ENCODE measurements at regions not wholly inside any gene's neighbourhood (a gene's known extent, or its start where the extent isn't known, plus 50 kb on each side); places are given as distances from the start of the nearest gene placed in this dataset.

GRCh38 chr13:81406022-81406421 is 1065.1 kb upstream of the SPRY2 start:
- DNase-seq (ENCODE audit: low read depth, low spot score) (no peak), FAIRE-seq (no peak)
- no peaks in the 10 kb centered on the region for H3K9me3 ChIP-seq (replicated peaks; ENCODE audit: control insufficient read depth, insufficient read depth, low read length)
- H3K79me2 ChIP-seq (ENCODE audit: control insufficient read depth, insufficient read depth, low read length): no peaks in the 10 kb centered on the region
- ChIA-PET CTCF (no interaction called here), POLR2A (no interaction called here)
- no peak overlapping the region for H3K4me3 ChIP-seq (replicated peaks in 1 of 3; ENCODE audit: insufficient read depth in 1 of 3, low read depth in 1 of 3, low read length in 3 of 3)
- intact Hi-C loops (cut with micrococcal nuclease) (no loop called here), dilution Hi-C loops (cut with MboI; ENCODE audit: extremely low pct_ligation_motif_present, low sequenced_read_pairs) (no loop called here)
- no peaks in the 10 kb centered on the region for H3K4me1 ChIP-seq (ENCODE audit: control insufficient read depth, extremely low read depth, insufficient read depth, low read length)
- no peak overlapping the region for H3K4me2 ChIP-seq (ENCODE audit: insufficient read depth, low read length)
- no peak overlapping the region for H3K27ac ChIP-seq (ENCODE audit: insufficient read depth, low read depth, low read length)
- no peaks in the 10 kb centered on the region for H3K9me1 ChIP-seq (replicated peaks; ENCODE audit: control insufficient read depth, extremely low read depth, insufficient read depth, low read length)
- H3K9ac ChIP-seq (replicated peaks; ENCODE audit: extremely low read depth, insufficient read depth, low read length): no peak overlapping the region
- no peak for TF ChIP-seq EZH2 (IDR thresholded peaks at IDR 0.05; ENCODE audit: borderline replicate concordance, low read depth, low read length, severe bottlenecking)
- no peak for TF ChIP-seq CTCF (IDR thresholded peaks at IDR 0.05; ENCODE audit: extremely low read depth in 1 of 2, insufficient read depth in 1 of 2, low read depth in 1 of 2, low read length in 2 of 2)
- TF ChIP-seq GATA2 (IDR thresholded peaks at IDR 0.05; ENCODE audit: insufficient read depth, insufficient read length, low read depth, low read length): no peak
- no peak for TF ChIP-seq MYC (IDR thresholded peaks at IDR 0.05; ENCODE audit: low read depth, low read length)
- no peak for TF ChIP-seq POLR2A (IDR thresholded peaks at IDR 0.05; ENCODE audit: low read depth, low read length)
- TF ChIP-seq JUN (IDR thresholded peaks at IDR 0.05; ENCODE audit: borderline replicate concordance, insufficient read depth, insufficient read length, low read depth): no peak
- TF ChIP-seq, protein P1, sequence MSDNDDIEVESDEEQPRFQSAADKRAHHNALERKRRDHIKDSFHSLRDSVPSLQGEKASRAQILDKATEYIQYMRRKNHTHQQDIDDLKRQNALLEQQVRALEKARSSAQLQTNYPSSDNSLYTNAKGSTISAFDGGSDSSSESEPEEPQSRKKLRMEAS (IDR thresholded peaks at IDR 0.05; ENCODE audit: insufficient read depth, insufficient read length): no peak
- BruUV-seq (replicated peaks): no TSS peak
- no peaks in the 10 kb centered on the region for H3K27me3 ChIP-seq (ENCODE audit: control insufficient read depth in 2 of 2, insufficient read depth in 2 of 2, low read length in 2 of 2)
- H2AFZ ChIP-seq (ENCODE audit: low read depth, low read length): no peak overlapping the region
- H3K36me3 ChIP-seq (ENCODE audit: control insufficient read depth in 2 of 2, extremely low read depth in 1 of 2, insufficient read depth in 2 of 2, low read length in 2 of 2): no peaks in the 10 kb centered on the region
- no peaks in the 10 kb centered on the region for H4K20me1 ChIP-seq (replicated peaks; ENCODE audit: control insufficient read depth, extremely low read depth, insufficient read depth, low read length)

- CTCF ChIA-PET: no interaction called here
Measured at GRCh38 chr13:81396192-81396591, 1055.3 kb upstream of the SPRY2 start.

More at GRCh38 chr13:81396192-81396591, 1055.3 kb upstream of the SPRY2 start:
- no peaks in the 10 kb centered on the region for H3K4me1 ChIP-seq (ENCODE audit: control insufficient read depth, extremely low read depth, insufficient read depth, low read length)
- no peaks in the 10 kb centered on the region for H3K79me2 ChIP-seq (ENCODE audit: control insufficient read depth, insufficient read depth, low read length)
- POLR2A ChIA-PET: no interaction called here
- no peaks in the 10 kb centered on the region for H3K27me3 ChIP-seq (ENCODE audit: control insufficient read depth in 2 of 2, insufficient read depth in 2 of 2, low read length in 2 of 2)
- no peak overlapping the region for H3K4me2 ChIP-seq (ENCODE audit: insufficient read depth, low read length)
- dilution Hi-C loops (cut with MboI; ENCODE audit: extremely low pct_ligation_motif_present, low sequenced_read_pairs): no loop called here
- intact Hi-C loops (cut with micrococcal nuclease): no loop called here
- TF ChIP-seq EZH2 (IDR thresholded peaks at IDR 0.05; ENCODE audit: borderline replicate concordance, low read depth, low read length, severe bottlenecking): no peak
- no peak for TF ChIP-seq MYC (IDR thresholded peaks at IDR 0.05; ENCODE audit: low read depth, low read length)
- no peak for TF ChIP-seq FOS (IDR thresholded peaks at IDR 0.05; ENCODE audit: borderline replicate concordance, insufficient read depth, low read length)
- TF ChIP-seq JUN (IDR thresholded peaks at IDR 0.05; ENCODE audit: borderline replicate concordance, insufficient read depth, insufficient read length, low read depth): no peak
- no peak for TF ChIP-seq GATA2 (IDR thresholded peaks at IDR 0.05; ENCODE audit: insufficient read depth, insufficient read length, low read depth, low read length)
- TF ChIP-seq, protein P1 (IDR thresholded peaks at IDR 0.05; ENCODE audit: insufficient read depth, insufficient read length): no peak
- TF ChIP-seq CTCF (IDR thresholded peaks at IDR 0.05; ENCODE audit: extremely low read depth in 1 of 2, insufficient read depth in 1 of 2, low read depth in 1 of 2, low read length in 2 of 2): no peak
- TF ChIP-seq POLR2AphosphoS5 (IDR thresholded peaks at IDR 0.05; ENCODE audit: insufficient read depth, low read depth, low read length): no peak
- TF ChIP-seq POLR2A (IDR thresholded peaks at IDR 0.05; ENCODE audit: low read depth, low read length): no peak
- H4K20me1 ChIP-seq (replicated peaks; ENCODE audit: control insufficient read depth, extremely low read depth, insufficient read depth, low read length): no peaks in the 10 kb centered on the region
- no peaks in the 10 kb centered on the region for H3K9me1 ChIP-seq (replicated peaks; ENCODE audit: control insufficient read depth, extremely low read depth, insufficient read depth, low read length)
- DNase-seq (ENCODE audit: low read depth, low spot score): no peak
- H3K9ac ChIP-seq (replicated peaks; ENCODE audit: extremely low read depth, insufficient read depth, low read length): no peak overlapping the region
- no peak overlapping the region for H3K4me3 ChIP-seq (replicated peaks in 1 of 3; ENCODE audit: insufficient read depth in 1 of 3, low read depth in 1 of 3, low read length in 3 of 3)
- no peak overlapping the region for H3K27ac ChIP-seq (ENCODE audit: insufficient read depth, low read depth, low read length)
- H3K9me3 ChIP-seq (replicated peaks; ENCODE audit: control insufficient read depth, insufficient read depth, low read length): no peaks in the 10 kb centered on the region
- no peak for FAIRE-seq
- no TSS peak for BruUV-seq (replicated peaks)
- no peak overlapping the region for H2AFZ ChIP-seq (ENCODE audit: low read depth, low read length)
- no peaks in the 10 kb centered on the region for H3K36me3 ChIP-seq (ENCODE audit: control insufficient read depth in 2 of 2, extremely low read depth in 1 of 2, insufficient read depth in 2 of 2, low read length in 2 of 2)

All from endothelial cell of umbilical vein (primary cell).